Ascending aorta (tissue), 2 donors: ENCODE measurements at regions not wholly inside any gene's neighbourhood (a gene's known extent, or its start where the extent isn't known, plus 50 kb on each side); places are given as distances from the start of the nearest gene placed in this dataset.
"Not testable (repeated sequence)": the region's sequence is repeated elsewhere in the genome, so short reads cannot be mapped to it uniquely, and the experiment has no call there.

Source experiments
- DNase-seq, 2 donors: peaks; one replicate each; pipeline ENCODE4 v3.0.0-alpha.2; 2019; ENCODE audit warnings: low spot score in 2 of 2
- H3K27ac ChIP-seq, 2 donors: fragments of 200-600 bp; sonication (generic); one replicate each; pipeline ENCODE4 v1.5.1; 2016 to 2017; ENCODE audit warnings: mild to moderate bottlenecking in 1 of 2
- H3K27me3 ChIP-seq: fragments of 200-600 bp; sonication (generic); one replicate; pipeline ENCODE4 v1.5.1; 2017
- H3K36me3 ChIP-seq, 2 donors: fragments of 200-600 bp; sonication (generic); one replicate each; pipeline ENCODE4 v1.5.1; 2016
- H3K4me1 ChIP-seq, 2 donors: fragments of 200-600 bp; sonication (generic); one replicate each; pipeline ENCODE4 v1.5.1; 2016 to 2017; ENCODE audit warnings: mild to moderate bottlenecking in 1 of 2
- H3K4me3 ChIP-seq, 2 donors: fragments of 200-600 bp; sonication (generic); one replicate each; pipeline ENCODE4 v1.5.1; 2016 to 2017; ENCODE audit warnings: mild to moderate bottlenecking in 1 of 2
- H3K9me3 ChIP-seq, 2 donors: fragments of 200-600 bp; sonication (generic); one replicate each; pipeline ENCODE4 v1.5.1; 2016
- intact Hi-C: fragments of 100-400 bp; cut with DNase I; formaldehyde crosslinking; loops from one replicate; pipeline ENCODE4 v1.15.1; 2023
- TF ChIP-seq, protein P1 (sequence below), 3 experiments: fragments of 200-600 bp in 2 of 3; fragments of 450-650 bp in 1 of 3; sonication (generic) in 2 of 3; IDR thresholded peaks; one replicate each; pipeline ENCODE4 v1.5.1; 2016 to 2019; ENCODE audit warnings: antibody characterized with exemption in 3 of 3, mild to moderate bottlenecking in 1 of 3, moderate library complexity in 1 of 3

DNA sequence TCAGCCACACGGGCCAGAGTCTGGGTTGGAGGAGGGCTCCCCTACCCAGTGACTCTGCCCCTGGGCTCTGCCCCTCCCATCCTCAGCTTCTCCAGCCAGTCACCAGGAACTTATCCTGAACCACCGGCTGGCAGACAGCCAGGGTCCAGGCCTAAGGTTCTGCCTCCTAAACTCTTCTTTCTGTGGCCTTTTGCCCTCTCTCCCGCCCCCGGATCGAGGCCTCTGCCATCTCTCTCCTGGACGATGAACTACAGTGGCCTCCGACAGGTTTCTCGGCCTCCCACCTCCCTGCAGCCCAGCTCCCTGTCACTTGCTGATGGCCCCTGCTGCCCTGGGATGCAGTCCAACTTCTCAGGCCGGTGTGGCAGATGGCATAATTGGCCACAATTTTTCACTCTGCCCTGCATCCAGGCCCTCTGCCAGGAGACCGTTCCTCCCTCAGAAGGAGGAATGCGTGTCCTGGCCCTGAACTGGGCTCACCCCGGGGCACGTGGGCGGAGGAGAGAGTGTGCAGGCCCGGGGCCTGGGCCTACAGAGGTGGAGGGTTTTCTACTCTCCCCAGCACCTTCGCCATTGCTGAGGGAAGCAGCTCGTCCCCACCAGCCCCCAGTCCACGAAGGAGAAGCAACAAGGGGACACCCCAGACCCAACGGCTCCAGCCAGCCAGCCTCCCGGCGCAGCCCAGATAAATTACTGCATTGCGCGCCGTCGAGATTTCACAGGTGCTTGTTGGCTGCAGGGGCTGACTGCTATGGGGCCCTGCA, 81.9 kb upstream of the LRPAP1 start:
- Histone ChIP-seq H3K4me3 (no peak overlapping the region), H3K9me3 (no peaks in the 10 kb centered on the region), H3K4me1 (peaks cover 0 to 8% of the 10 kb centered on the region in 2 donors), H3K27ac (no peak overlapping the region), H3K27me3 (no peaks in the 10 kb centered on the region), H3K36me3 (no peaks in the 10 kb centered on the region)
- TF ChIP-seq, protein P1, sequence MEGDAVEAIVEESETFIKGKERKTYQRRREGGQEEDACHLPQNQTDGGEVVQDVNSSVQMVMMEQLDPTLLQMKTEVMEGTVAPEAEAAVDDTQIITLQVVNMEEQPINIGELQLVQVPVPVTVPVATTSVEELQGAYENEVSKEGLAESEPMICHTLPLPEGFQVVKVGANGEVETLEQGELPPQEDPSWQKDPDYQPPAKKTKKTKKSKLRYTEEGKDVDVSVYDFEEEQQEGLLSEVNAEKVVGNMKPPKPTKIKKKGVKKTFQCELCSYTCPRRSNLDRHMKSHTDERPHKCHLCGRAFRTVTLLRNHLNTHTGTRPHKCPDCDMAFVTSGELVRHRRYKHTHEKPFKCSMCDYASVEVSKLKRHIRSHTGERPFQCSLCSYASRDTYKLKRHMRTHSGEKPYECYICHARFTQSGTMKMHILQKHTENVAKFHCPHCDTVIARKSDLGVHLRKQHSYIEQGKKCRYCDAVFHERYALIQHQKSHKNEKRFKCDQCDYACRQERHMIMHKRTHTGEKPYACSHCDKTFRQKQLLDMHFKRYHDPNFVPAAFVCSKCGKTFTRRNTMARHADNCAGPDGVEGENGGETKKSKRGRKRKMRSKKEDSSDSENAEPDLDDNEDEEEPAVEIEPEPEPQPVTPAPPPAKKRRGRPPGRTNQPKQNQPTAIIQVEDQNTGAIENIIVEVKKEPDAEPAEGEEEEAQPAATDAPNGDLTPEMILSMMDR (IDR thresholded peaks at IDR 0.05): no peak
- DNase-seq: no peak
- intact Hi-C loops: no loop called here

DNA sequence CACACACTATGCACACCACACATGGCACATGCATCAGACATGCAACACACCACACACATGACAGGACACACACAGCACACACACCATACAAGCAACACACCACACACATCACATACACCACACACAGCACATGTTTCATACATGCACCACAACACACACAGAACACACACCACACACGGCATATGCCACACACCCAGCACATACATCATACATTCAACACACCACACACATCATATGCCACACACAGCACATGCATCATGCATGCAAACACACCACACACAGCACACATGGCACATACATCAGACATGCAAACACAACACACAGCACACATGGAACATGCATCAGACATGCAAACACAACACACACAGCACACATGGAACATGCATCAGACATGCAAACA, 80.7 kb upstream of the LRPAP1 start:
- H3K4me3 ChIP-seq: no peak overlapping the region
- H3K9me3 ChIP-seq: no peaks in the 10 kb centered on the region
- H3K4me1 ChIP-seq: peaks cover 0 to 8% of the 10 kb centered on the region in 2 donors
- TF ChIP-seq, protein P1 (IDR thresholded peaks at IDR 0.05): no peak
- no peak for DNase-seq
- intact Hi-C loops: no loop called here
- no peaks in the 10 kb centered on the region for H3K36me3 ChIP-seq
- no peaks in the 10 kb centered on the region for H3K27me3 ChIP-seq
- no peak overlapping the region for H3K27ac ChIP-seq

- Histone ChIP-seq H3K9me3 (no peaks in the 10 kb centered on the region), H3K4me3 (no peak overlapping the region), H3K4me1 (peaks cover 0 to 8% of the 10 kb centered on the region in 2 donors), H3K27me3 (no peaks in the 10 kb centered on the region), H3K36me3 (no peaks in the 10 kb centered on the region), H3K27ac (no peak overlapping the region)
- intact Hi-C loops: no loop called here
- TF ChIP-seq, protein P1 (IDR thresholded peaks at IDR 0.05): no peak
- DNase-seq: no peak
Measured at GRCh38 chr4:3612281-3612680, 80.1 kb upstream of the LRPAP1 start.

DNA sequence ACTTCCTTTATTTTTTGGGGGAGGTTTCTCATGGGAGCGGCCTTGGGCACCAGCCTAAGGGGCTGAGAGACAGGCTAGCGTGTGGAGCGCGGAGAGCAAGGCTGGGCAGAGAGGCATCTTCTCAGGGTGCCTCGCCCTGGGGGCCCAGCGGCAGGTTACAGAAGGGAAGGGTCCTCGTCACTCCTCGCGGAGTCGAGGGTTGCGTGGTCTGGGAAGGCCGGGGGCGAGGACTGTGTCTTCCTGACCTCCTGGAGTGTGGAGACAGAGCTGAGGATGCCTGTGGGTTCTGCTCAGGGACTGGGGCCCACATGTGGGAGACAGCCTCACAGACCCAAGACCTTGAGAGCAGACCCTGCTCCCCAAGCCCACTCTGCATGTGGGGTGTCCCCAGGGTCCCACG, 79.6 kb upstream of the LRPAP1 start:
- intact Hi-C loops: no loop called here
- Histone ChIP-seq H3K4me1 (peaks cover 0 to 8% of the 10 kb centered on the region in 2 donors), H3K9me3 (no peaks in the 10 kb centered on the region), H3K4me3 (no peak overlapping the region), H3K27ac (no peak overlapping the region), H3K36me3 (no peaks in the 10 kb centered on the region), H3K27me3 (no peaks in the 10 kb centered on the region)
- TF ChIP-seq, protein P1 (IDR thresholded peaks at IDR 0.05): no peak
- no peak for DNase-seq

DNA sequence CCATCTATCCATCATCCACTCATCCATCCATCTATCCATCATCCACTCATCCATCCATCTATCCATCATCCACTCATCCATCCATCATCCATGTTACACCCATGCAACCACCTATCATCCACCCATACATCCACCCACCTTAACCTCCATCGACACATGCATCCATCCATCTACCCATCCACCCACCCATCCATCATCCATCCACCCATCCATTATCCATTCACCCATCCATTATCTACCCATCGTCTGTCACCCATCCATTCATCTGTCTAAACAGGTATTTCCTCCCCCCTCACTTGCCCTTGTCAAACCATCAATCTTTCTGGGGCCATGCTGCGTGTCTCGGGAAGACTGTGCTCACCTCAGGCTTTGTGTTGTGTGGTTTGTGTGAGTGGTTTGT, 78.6 kb upstream of the LRPAP1 start:
- intact Hi-C loops, H3K4me1 ChIP-seq, H3K36me3 ChIP-seq, H3K27ac ChIP-seq, H3K27me3 ChIP-seq, DNase-seq, H3K9me3 ChIP-seq, H3K4me3 ChIP-seq: not testable (repeated sequence)

DNA sequence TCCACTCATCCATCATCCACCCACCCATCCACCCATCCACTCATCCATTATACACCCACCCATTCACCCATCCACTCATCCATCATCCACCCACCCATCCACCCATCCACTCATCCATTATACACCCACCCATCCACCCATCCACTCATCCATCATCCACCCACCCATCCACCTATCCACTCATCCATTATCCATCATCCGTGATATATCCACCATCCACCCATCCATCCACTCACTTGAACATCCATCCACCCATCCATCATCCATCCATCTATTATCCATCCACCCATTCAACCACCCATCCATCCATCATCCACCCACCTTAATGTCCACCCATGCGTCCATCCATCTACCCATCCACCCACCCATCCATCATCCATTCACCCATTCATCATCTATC, 77.7 kb upstream of the LRPAP1 start:
- intact Hi-C loops, H3K27ac ChIP-seq, H3K36me3 ChIP-seq, H3K27me3 ChIP-seq, H3K4me1 ChIP-seq, DNase-seq, H3K4me3 ChIP-seq, H3K9me3 ChIP-seq: not testable (repeated sequence)
